ENCODE measurements at regions not wholly inside any gene's neighbourhood (a gene's known extent, or its start where the extent isn't known, plus 50 kb on each side); places are given as distances from the start of the nearest gene placed in this dataset.

DNA sequence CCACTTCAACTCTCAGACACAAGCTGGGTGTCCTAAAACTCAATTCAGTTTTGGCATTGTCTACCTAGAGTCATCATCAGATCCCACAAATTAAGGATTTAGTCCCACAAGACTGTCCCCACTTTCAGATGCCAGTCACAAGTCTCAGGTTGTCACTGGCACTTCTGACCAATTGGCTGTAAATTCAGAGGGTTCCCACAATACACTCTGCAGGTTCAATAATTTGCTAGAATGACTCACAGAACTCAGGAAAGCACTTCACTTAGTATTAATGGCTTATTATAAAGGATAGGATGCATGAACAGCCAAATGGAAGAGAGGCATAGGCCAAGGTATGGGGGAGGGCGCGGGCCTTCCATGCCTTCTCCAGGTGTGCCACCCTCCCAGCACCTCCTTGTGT lies 209.1 kb downstream of the SREK1 start:
- Histone ChIP-seq H3K27me3 (ENCODE audit: control insufficient read depth, insufficient read depth) (no peaks in the 10 kb centered on the region), H3K4me1 (ENCODE audit: control insufficient read depth, insufficient read depth, low read length) (no peaks in the 10 kb centered on the region), H3K9me3 (ENCODE audit: control insufficient read depth, low read length) (no peaks in the 10 kb centered on the region), H3K4me3 (ENCODE audit: low read length) (no peak overlapping the region), H3K27ac (ENCODE audit: low read length) (no peak overlapping the region)
- DNase-seq, result no peak
- no peak for ATAC-seq
- 97% methylated on average over 2 of the region's 2 CpGs for WGBS
- intact Hi-C loops (cut with DNase I), result no loop called here

DNA sequence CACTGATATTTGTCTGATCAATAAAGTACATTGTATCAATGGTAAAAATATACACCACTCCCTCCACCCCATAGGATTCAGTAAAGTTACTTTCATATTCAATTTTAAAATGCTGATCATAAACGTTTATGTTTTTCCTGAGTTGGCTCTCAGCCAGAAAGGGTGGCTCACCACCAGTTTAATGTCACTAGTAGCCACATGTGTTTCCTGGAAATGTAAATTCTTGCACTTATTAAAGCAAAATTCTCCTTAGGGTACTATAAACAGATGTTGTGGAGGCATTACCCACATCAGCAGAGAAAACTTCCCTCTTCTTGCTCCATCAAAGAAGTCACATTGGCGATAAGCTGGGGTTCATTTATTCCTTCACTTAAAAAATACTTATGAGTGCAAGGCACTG lies 210.3 kb downstream of the SREK1 start:
- Histone ChIP-seq H3K4me1 (ENCODE audit: control insufficient read depth, insufficient read depth, low read length) (no peaks in the 10 kb centered on the region), H3K9me3 (ENCODE audit: control insufficient read depth, low read length) (no peaks in the 10 kb centered on the region), H3K4me3 (ENCODE audit: low read length) (no peak overlapping the region), H3K27ac (ENCODE audit: low read length) (no peak overlapping the region), H3K27me3 (ENCODE audit: control insufficient read depth, insufficient read depth) (no peaks in the 10 kb centered on the region)
- no peak for DNase-seq
- ATAC-seq, result no peak
- WGBS, result 47% methylated on average over 2 of the region's 2 CpGs
- intact Hi-C loops (cut with DNase I), result no loop called here

DNA sequence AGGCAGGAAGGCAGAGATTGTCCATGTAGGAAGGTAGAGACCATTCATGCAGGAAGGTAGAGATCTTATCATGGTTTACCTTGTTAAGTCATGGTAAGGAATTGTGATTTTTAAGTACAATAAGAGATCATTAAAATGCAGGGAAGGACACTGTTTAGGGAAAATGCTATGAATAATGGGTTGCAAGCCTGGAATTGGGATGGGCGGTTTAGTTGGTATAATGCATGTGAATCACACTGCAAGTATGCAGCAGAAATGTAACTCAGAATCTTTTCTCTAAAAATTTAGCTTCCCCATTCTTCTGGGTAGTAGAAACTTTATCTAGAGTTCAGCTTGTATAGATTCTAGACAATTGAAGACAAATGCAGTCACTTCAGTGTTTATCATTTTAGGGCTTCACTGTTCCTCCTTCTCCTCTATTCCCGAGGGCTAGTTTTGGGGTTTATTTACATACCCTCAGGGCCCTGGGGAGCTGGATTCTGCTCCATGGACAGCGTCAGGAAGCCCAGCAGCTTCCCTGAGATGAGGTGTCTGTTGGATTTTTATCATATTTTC lies 212.0 kb downstream of the SREK1 start:
- 61% methylated on average over 3 of the region's 3 CpGs for WGBS
- H3K4me3 ChIP-seq (ENCODE audit: low read length), result no peak overlapping the region
- ATAC-seq, result no peak
- H3K9me3 ChIP-seq (ENCODE audit: control insufficient read depth, low read length), result no peaks in the 10 kb centered on the region
- intact Hi-C loops (cut with DNase I), result no loop called here
- H3K27me3 ChIP-seq (ENCODE audit: control insufficient read depth, insufficient read depth), result no peaks in the 10 kb centered on the region
- H3K27ac ChIP-seq (ENCODE audit: low read length), result peak overlapping the region; percentile 16
- no peak for DNase-seq
- no peaks in the 10 kb centered on the region for H3K4me1 ChIP-seq (ENCODE audit: control insufficient read depth, insufficient read depth, low read length)

DNA sequence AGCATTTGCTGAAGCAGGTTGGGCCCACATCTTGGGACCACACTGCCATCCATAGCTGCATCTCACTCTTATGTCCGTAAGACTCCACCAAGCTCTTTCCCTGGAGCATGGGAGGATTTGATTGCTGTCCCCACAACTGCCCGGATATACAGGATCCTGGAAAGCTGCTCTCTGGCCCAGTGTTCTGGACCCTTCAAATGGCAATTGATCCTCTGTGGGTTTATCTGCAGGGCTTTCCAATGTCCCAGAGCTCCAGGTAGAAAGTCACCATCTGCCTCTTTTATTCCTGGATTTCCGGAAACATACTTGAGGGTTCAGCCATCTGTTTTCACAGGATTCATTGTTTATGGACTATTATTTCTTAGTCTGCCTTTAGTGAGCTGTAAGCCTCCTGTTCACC lies 214.6 kb downstream of the SREK1 start:
- no peaks in the 10 kb centered on the region for H3K27me3 ChIP-seq (ENCODE audit: control insufficient read depth, insufficient read depth)
- H3K9me3 ChIP-seq (ENCODE audit: control insufficient read depth, low read length), result no peaks in the 10 kb centered on the region
- ATAC-seq (no peak), DNase-seq (no peak)
- H3K4me3 ChIP-seq (ENCODE audit: low read length), result no peak overlapping the region
- WGBS, result 94% methylated on average over 3 of the region's 3 CpGs
- peak overlapping the region; percentile 2 for H3K27ac ChIP-seq (ENCODE audit: low read length)
- intact Hi-C loops (cut with DNase I), result no loop called here
- peaks cover 3% of the 10 kb centered on the region for H3K4me1 ChIP-seq (ENCODE audit: control insufficient read depth, insufficient read depth, low read length)

DNA sequence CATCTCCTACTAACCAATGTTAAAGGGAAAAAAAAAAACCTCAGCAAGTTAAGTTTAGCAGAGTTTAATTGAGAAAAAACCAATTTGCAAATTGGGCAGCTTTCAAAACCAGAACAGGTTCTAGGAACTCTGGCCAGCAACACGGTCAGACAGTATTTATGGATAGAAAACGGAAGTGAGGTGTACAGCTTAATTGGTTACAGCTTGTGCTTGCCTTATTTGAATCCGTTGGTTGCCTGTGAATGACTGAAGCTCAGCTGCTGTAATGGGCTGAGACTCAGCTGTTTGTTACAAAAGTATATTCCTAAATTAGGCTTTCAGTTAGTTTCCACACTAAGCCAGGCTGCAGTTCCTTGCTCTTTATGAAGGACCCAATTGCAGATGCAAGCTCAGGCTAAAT lies 217.0 kb downstream of the SREK1 start:
- no peak for ATAC-seq
- intact Hi-C loops (cut with DNase I), result no loop called here
- no peaks in the 10 kb centered on the region for H3K27me3 ChIP-seq (ENCODE audit: control insufficient read depth, insufficient read depth)
- no peak for DNase-seq
- WGBS, result 51% methylated on average over 3 of the region's 3 CpGs
- H3K4me3 ChIP-seq (ENCODE audit: low read length), result no peak overlapping the region
- peak overlapping the region; percentile 57 for H3K27ac ChIP-seq (ENCODE audit: low read length)
- peaks cover 5% of the 10 kb centered on the region for H3K4me1 ChIP-seq (ENCODE audit: control insufficient read depth, insufficient read depth, low read length)
- H3K9me3 ChIP-seq (ENCODE audit: control insufficient read depth, low read length), result no peaks in the 10 kb centered on the region

DNA sequence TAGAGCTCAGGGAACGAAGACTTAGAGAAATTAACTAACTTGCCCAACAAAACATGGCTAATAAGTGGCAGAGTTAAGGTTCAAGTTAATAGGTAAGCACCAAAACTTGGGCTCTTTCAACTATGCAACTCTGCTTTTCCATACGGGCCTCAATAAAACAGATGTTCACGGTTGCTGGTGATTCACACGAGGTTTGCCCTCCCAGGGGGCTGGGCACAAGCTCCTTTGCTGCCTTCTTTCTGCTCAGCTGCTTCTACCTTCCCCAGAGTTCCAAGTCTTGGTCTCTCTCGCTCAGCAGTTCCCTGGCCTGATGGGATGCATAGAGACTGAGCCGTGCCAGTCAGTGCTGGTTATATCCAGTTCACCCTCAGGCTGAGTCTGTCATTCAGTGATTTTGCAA lies 217.9 kb downstream of the SREK1 start:
- H3K9me3 ChIP-seq (ENCODE audit: control insufficient read depth, low read length), result no peaks in the 10 kb centered on the region
- no peak for ATAC-seq
- H3K4me1 ChIP-seq (ENCODE audit: control insufficient read depth, insufficient read depth, low read length), result peaks cover 5% of the 10 kb centered on the region
- no peaks in the 10 kb centered on the region for H3K27me3 ChIP-seq (ENCODE audit: control insufficient read depth, insufficient read depth)
- intact Hi-C loops (cut with DNase I), result no loop called here
- 71% methylated on average over 6 of the region's 6 CpGs for WGBS
- DNase-seq, result no peak
- no peak overlapping the region for H3K4me3 ChIP-seq (ENCODE audit: low read length)
- peak overlapping the region; percentile 76 for H3K27ac ChIP-seq (ENCODE audit: low read length)

DNA sequence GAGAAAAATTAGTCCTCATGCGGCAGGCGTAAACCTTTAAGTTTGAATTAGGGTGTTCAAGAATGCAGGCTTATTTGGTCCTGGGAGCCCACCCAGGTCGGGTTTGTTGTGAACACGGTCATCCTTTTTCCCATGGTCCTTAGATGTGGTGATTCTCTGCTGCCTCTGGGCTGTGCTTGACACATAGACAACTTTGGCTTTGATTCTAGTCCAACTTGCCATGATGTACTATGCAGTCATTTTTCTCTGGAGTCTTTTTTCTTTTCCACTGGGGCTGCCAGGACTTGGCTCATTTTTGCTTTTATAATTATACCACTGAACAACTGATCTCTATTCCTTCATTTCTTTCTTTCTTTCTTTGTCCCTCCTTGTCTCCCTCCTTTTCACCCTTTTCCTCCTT lies 218.6 kb downstream of the SREK1 start:
- ATAC-seq (peak; percentile 60 to 66), DNase-seq (no peak)
- WGBS, result 83% methylated on average over 4 of the region's 4 CpGs
- peak overlapping the region; percentile 53 for H3K27ac ChIP-seq (ENCODE audit: low read length)
- H3K4me1 ChIP-seq (ENCODE audit: control insufficient read depth, insufficient read depth, low read length), result peaks cover 5% of the 10 kb centered on the region
- intact Hi-C loops (cut with DNase I), result no loop called here
- H3K4me3 ChIP-seq (ENCODE audit: low read length), result no peak overlapping the region
- H3K9me3 ChIP-seq (ENCODE audit: control insufficient read depth, low read length), result no peaks in the 10 kb centered on the region
- H3K27me3 ChIP-seq (ENCODE audit: control insufficient read depth, insufficient read depth), result no peaks in the 10 kb centered on the region

DNA sequence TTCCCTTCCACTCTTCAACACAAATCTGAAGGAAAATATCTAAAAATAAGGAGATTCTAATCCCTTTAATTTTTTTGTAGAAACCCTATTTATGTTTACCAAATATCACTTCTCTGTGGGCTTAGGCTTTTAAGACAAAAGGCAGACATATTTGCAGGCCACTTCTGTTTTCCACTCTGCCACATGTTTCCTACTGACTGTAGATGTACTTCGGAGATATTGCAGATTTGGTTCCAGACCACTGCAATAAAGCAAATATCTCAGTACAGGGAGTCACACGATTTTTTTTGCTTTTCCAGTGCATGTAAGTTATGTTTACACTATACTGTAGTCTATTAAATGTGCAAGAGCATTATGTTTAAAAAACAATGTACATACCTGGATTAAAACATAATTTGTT lies 219.0 kb downstream of the SREK1 start:
- WGBS, result 61% methylated on average over 2 of the region's 2 CpGs

DNA sequence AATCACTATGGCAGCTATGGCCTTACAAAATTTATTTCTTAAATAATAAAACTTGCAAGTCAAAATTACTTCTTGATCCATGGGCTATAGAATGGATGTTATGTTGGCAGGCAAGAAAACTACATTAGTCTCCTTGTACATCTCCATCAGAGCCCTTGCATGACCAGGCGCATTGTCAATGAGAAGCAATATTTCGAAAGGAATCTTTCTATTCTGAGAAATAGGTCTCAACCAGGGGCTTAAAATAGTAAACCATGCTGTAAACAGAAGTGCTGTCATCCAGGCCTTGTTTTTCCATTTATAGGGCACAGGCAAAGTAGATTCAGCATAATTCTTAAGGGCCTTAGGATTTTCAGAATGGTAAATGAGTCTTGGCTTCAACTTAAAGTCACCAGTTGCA lies 220.1 kb downstream of the SREK1 start:
- 72% methylated on average over 2 of the region's 2 CpGs for WGBS
- H3K27ac ChIP-seq (ENCODE audit: low read length), result peak overlapping the region; percentile 84
- DNase-seq, result no peak
- no peak overlapping the region for H3K4me3 ChIP-seq (ENCODE audit: low read length)
- no peaks in the 10 kb centered on the region for H3K9me3 ChIP-seq (ENCODE audit: control insufficient read depth, low read length)
- no peaks in the 10 kb centered on the region for H3K27me3 ChIP-seq (ENCODE audit: control insufficient read depth, insufficient read depth)
- peaks cover 8% of the 10 kb centered on the region for H3K4me1 ChIP-seq (ENCODE audit: control insufficient read depth, insufficient read depth, low read length)
- intact Hi-C loops (cut with DNase I), result no loop called here
- no peak for ATAC-seq

More for the DNA sequence above, 219.0 kb downstream of the SREK1 start:
- ATAC-seq (no peak), DNase-seq (no peak)
- H3K9me3 ChIP-seq (ENCODE audit: control insufficient read depth, low read length), result no peaks in the 10 kb centered on the region
- H3K27ac ChIP-seq (ENCODE audit: low read length), result peak overlapping the region; percentile 65
- H3K4me1 ChIP-seq (ENCODE audit: control insufficient read depth, insufficient read depth, low read length), result peaks cover 5% of the 10 kb centered on the region
- no peaks in the 10 kb centered on the region for H3K27me3 ChIP-seq (ENCODE audit: control insufficient read depth, insufficient read depth)
- intact Hi-C loops (cut with DNase I), result no loop called here
- no peak overlapping the region for H3K4me3 ChIP-seq (ENCODE audit: low read length)

DNA sequence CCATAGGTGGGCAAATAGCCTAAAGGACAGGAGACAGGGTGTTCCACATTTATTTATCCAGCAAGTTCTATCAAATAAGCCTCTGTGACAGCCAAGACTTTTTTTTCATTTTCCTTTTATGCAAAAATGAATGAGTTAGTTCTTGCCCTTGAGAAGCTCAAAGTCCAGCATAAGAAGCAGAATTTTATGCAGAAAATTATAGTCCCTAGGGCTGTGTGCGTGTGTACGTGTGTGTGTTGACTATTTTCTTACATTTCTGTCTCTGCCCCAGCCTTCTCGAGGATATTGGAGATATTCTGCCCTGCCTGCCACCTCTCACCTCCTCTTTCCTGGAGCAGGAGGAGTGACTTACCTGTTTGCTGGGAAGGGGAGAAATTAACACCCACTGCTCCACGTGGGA lies 221.9 kb downstream of the SREK1 start:
- peak overlapping the region; percentile 65 for H3K27ac ChIP-seq (ENCODE audit: low read length)
- DNase-seq (no peak), ATAC-seq (no peak)
- intact Hi-C loops (cut with DNase I), result no loop called here
- WGBS, result 66% methylated on average over 4 of the region's 4 CpGs
- H3K27me3 ChIP-seq (ENCODE audit: control insufficient read depth, insufficient read depth), result no peaks in the 10 kb centered on the region
- no peaks in the 10 kb centered on the region for H3K9me3 ChIP-seq (ENCODE audit: control insufficient read depth, low read length)
- H3K4me3 ChIP-seq (ENCODE audit: low read length), result no peak overlapping the region
- H3K4me1 ChIP-seq (ENCODE audit: control insufficient read depth, insufficient read depth, low read length), result peaks cover 8% of the 10 kb centered on the region

DNA sequence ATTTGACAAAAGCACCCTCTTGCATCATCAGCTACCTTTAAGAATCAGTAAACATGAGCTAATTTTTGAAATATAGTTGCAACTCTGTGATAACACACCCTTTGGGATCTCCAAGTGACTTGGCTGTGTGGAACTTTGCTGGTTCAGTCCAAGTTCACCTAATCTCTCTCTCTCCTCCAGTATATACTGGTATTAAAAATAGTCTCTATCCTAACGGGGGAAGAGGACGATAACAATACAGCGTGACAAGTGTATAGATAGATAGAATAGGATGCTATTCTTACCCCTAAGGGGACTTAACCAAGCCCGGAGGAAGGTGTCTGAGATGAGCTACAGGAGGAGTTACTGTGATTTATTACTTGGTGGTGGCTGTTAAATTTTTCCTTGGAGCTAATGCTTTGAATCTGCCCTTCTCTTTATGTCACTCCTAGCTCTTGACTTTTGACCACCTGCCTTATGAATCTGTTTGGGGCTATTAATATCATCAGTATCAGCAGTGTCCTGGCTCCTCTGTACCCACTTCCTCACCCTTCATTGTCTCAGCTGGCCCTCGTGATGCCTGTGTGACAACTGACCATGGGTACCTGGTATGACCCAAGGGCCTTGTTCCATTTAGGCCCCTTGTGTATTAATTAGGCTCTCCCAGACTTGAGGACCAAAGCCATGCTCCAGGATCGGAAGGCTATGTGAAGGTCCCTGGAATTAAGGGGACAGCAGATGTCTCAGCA lies 223.9 kb downstream of the SREK1 start:
- H3K27me3 ChIP-seq (ENCODE audit: control insufficient read depth, insufficient read depth), result no peaks in the 10 kb centered on the region
- peak; percentile 90 to 91 for ATAC-seq
- 60% methylated on average over 6 of the region's 6 CpGs for WGBS
- H3K9me3 ChIP-seq (ENCODE audit: control insufficient read depth, low read length), result no peaks in the 10 kb centered on the region
- H3K4me3 ChIP-seq (ENCODE audit: low read length), result no peak overlapping the region
- H3K27ac ChIP-seq (ENCODE audit: low read length), result peak overlapping the region; percentile 97
- intact Hi-C loops (cut with DNase I), result no loop called here
- DNase-seq, result peak; percentile 34 to 65 (median 54)
- peaks cover 6% of the 10 kb centered on the region for H3K4me1 ChIP-seq (ENCODE audit: control insufficient read depth, insufficient read depth, low read length)

DNA sequence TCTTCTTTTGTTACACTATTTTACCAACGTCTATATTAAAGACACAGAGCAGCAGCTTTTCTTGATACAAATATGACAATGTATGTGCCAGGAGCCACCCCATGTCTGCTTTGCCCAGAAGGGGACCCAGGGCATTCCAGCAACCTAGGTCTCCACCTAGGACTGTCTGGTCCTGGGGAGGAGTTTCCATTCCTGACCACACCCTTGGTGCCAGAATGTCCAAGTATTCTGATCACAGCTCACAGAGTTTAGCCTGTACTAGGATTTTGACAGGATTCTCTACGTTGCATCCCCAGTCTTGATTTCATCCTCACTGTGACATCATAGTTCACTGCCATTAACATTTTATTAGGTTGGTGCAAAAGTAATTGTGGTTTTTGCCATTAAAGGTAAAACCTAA lies 224.7 kb downstream of the SREK1 start:
- Histone ChIP-seq H3K4me3 (ENCODE audit: low read length) (no peak overlapping the region), H3K4me1 (ENCODE audit: control insufficient read depth, insufficient read depth, low read length) (peaks cover 6% of the 10 kb centered on the region), H3K9me3 (ENCODE audit: control insufficient read depth, low read length) (no peaks in the 10 kb centered on the region), H3K27ac (ENCODE audit: low read length) (peak overlapping the region; percentile 97), H3K27me3 (ENCODE audit: control insufficient read depth, insufficient read depth) (no peaks in the 10 kb centered on the region)
- intact Hi-C loops (cut with DNase I), result no loop called here
- DNase-seq, result no peak
- WGBS, result 36% methylated on average over 2 of the region's 2 CpGs
- ATAC-seq, result no peak

Data from right cardiac atrium (tissue), 5 donors.